H9 (cell line): ENCODE measurements at regions not wholly inside any gene's neighbourhood (a gene's known extent, or its start where the extent isn't known, plus 50 kb on each side); places are given as distances from the start of the nearest gene placed in this dataset.
A peak's percentile ranks its signal among the peaks of the same experiment; 100 is the strongest.

ENCODE experiments used
- DNase-seq: peaks from one replicate; pipeline ENCODE4 v3.0.0-alpha.2; 2017
- H2AFZ ChIP-seq: one replicate; pipeline ENCODE4 v1.6.1; 2013; ENCODE audit warnings: mild to moderate bottlenecking, low read length, control low read depth, moderate library complexity
- H2AK5ac ChIP-seq: 2 replicates; pipeline ENCODE4 v1.6.1; 2013; ENCODE audit warnings: low read length, control low read depth, mixed read lengths; ENCODE audit not compliant: insufficient read length
- H2BK120ac ChIP-seq: one replicate; pipeline ENCODE4 v1.6.1; 2013; ENCODE audit warnings: low read depth, mild to moderate bottlenecking, low read length, control low read depth, inconsistent platforms; ENCODE audit not compliant: poor library complexity, severe bottlenecking
- H2BK12ac ChIP-seq: 2 replicates; pipeline ENCODE4 v1.6.1; 2013; ENCODE audit warnings: low read length, control low read depth, mixed read lengths, low read depth; ENCODE audit not compliant: insufficient read length
- H2BK15ac ChIP-seq: 2 replicates; pipeline ENCODE4 v1.6.1; 2013; ENCODE audit warnings: low read depth, low read length, control low read depth
- H2BK20ac ChIP-seq: one replicate; pipeline ENCODE4 v1.6.1; 2013; ENCODE audit warnings: low read depth, mild to moderate bottlenecking, low read length, control low read depth, inconsistent platforms; ENCODE audit not compliant: poor library complexity, severe bottlenecking
- H2BK5ac ChIP-seq: 2 replicates; pipeline ENCODE4 v1.6.1; 2013; ENCODE audit warnings: low read length, control low read depth, mixed read lengths; ENCODE audit not compliant: insufficient read length
- H3K14ac ChIP-seq: 2 replicates; pipeline ENCODE4 v1.6.1; 2013; ENCODE audit warnings: low read length, control low read depth; ENCODE audit not compliant: insufficient read depth
- H3K18ac ChIP-seq: 2 replicates; pipeline ENCODE4 v1.6.1; 2013; ENCODE audit warnings: low read depth, mild to moderate bottlenecking, mixed read lengths, low read length, control low read depth; ENCODE audit not compliant: insufficient read length
- H3K23ac ChIP-seq: 2 replicates; pipeline ENCODE4 v1.6.1; 2013; ENCODE audit warnings: low read length, control low read depth, mixed read lengths, low read depth; ENCODE audit not compliant: insufficient read length
- H3K23me2 ChIP-seq: 2 replicates; pipeline ENCODE4 v1.6.1; 2013; ENCODE audit warnings: low read depth, mild to moderate bottlenecking, mixed read lengths, low read length, control low read depth; ENCODE audit not compliant: insufficient read length, poor library complexity, severe bottlenecking
- H3K27ac ChIP-seq: 2 replicates; pipeline ENCODE4 v1.5.1; 2013; ENCODE audit warnings: low read length, control low read depth, mixed read lengths, low read depth; ENCODE audit not compliant: insufficient read length
- H3K27me3 ChIP-seq: 2 replicates; pipeline ENCODE4 v1.6.1; 2013; ENCODE audit warnings: low read length, control low read depth, inconsistent platforms; ENCODE audit not compliant: insufficient read depth
- H3K4ac ChIP-seq: 2 replicates; pipeline ENCODE4 v1.6.1; 2013; ENCODE audit warnings: low read depth, mild to moderate bottlenecking, control low read depth, inconsistent platforms, low read length, moderate library complexity
- H3K4me1 ChIP-seq: 2 replicates; pipeline ENCODE4 v1.6.1; 2013; ENCODE audit warnings: low read length, control low read depth, inconsistent platforms; ENCODE audit not compliant: insufficient read depth
- H3K4me2 ChIP-seq: 2 replicates; pipeline ENCODE4 v1.6.1; 2013; ENCODE audit warnings: low read length, control low read depth, mixed read lengths; ENCODE audit not compliant: insufficient read length, insufficient read depth
- H3K56ac ChIP-seq: 2 replicates; pipeline ENCODE4 v1.6.1; 2013; ENCODE audit warnings: low read depth, mild to moderate bottlenecking, mixed read lengths, low read length, control low read depth; ENCODE audit not compliant: insufficient read length
- H3K79me1 ChIP-seq: 2 replicates; pipeline ENCODE4 v1.6.1; 2013; ENCODE audit warnings: low read depth, mild to moderate bottlenecking, moderate library complexity, low read length, control low read depth, inconsistent platforms; ENCODE audit not compliant: insufficient read depth, poor library complexity, severe bottlenecking
- H3K79me2 ChIP-seq: 2 replicates; pipeline ENCODE4 v1.6.1; 2013; ENCODE audit warnings: low read length, control low read depth, inconsistent platforms; ENCODE audit not compliant: insufficient read depth
- H3K9ac ChIP-seq: 2 replicates; pipeline ENCODE4 v1.6.1; 2013; ENCODE audit warnings: low read length, control low read depth, mixed read lengths; ENCODE audit not compliant: insufficient read length; ENCODE audit errors: extremely low read depth
- H3K9me3 ChIP-seq: one replicate; pipeline ENCODE4 v1.6.1; 2013; ENCODE audit warnings: low read depth, low read length, inconsistent platforms; ENCODE audit not compliant: control insufficient read depth
- H3T11ph ChIP-seq: one replicate; pipeline ENCODE4 v1.6.1; 2013; ENCODE audit warnings: mild to moderate bottlenecking, low read length, control low read depth, inconsistent platforms
- H4K20me1 ChIP-seq: one replicate; pipeline ENCODE4 v1.6.1; 2013; ENCODE audit not compliant: control insufficient read depth, insufficient read length, insufficient read depth
- H4K5ac ChIP-seq: 2 replicates; pipeline ENCODE4 v1.6.1; 2013; ENCODE audit warnings: low read depth, mild to moderate bottlenecking, mixed read lengths, low read length, control low read depth; ENCODE audit not compliant: insufficient read length
- H4K8ac ChIP-seq: replicated peaks from 2 replicates; pipeline ENCODE4 v1.6.1; 2013; ENCODE audit warnings: low read length, control low read depth, mixed read lengths, low read depth; ENCODE audit not compliant: insufficient read length
- H4K91ac ChIP-seq: 2 replicates; pipeline ENCODE4 v1.6.1; 2013; ENCODE audit warnings: low read depth, mild to moderate bottlenecking, moderate library complexity, mixed read lengths, low read length, control low read depth; ENCODE audit not compliant: insufficient read length
- H3K27ac Mint-ChIP-seq, 3 experiments: 2 replicates in 2 of 3; 3 replicates in 1 of 3; pipeline ENCODE4 v1.8.0; 2020 to 2021; ENCODE audit warnings: mixed read lengths in 3 of 3, mild to moderate bottlenecking in 1 of 3, moderate library complexity in 1 of 3
- H3K27me3 Mint-ChIP-seq: 2 replicates; pipeline ENCODE4 v1.8.0; 2021; ENCODE audit warnings: low read depth, mild to moderate bottlenecking, moderate library complexity, mixed read lengths
- H3K36me3 Mint-ChIP-seq, 3 experiments: 2 replicates in 2 of 3; 3 replicates in 1 of 3; pipeline ENCODE4 v1.8.0; 2020 to 2021; ENCODE audit warnings: low read depth in 3 of 3, mixed read lengths in 3 of 3; ENCODE audit not compliant: insufficient read depth in 1 of 3
- H3K4me1 Mint-ChIP-seq, 2 experiments: 2 replicates each; pipeline ENCODE4 v1.8.0; 2020; ENCODE audit warnings: mixed read lengths in 2 of 2
- H3K4me3 Mint-ChIP-seq, 2 experiments: 2 replicates in 1 of 2; 3 replicates in 1 of 2; pipeline ENCODE4 v1.8.0; 2020 to 2021; ENCODE audit warnings: mild to moderate bottlenecking in 2 of 2, mixed read lengths in 2 of 2, moderate library complexity in 1 of 2
- H3K9me3 Mint-ChIP-seq, 2 experiments: 2 replicates in 1 of 2; 3 replicates in 1 of 2; pipeline ENCODE4 v1.8.0; 2020; ENCODE audit warnings: mild to moderate bottlenecking in 2 of 2, mixed read lengths in 2 of 2, moderate library complexity in 1 of 2
- WGBS: extraction: QIAGEN DNeasy Blood & Tissue Kit; methylation state at CpG from one replicate; pipeline ENCODE4 v1.1.7; 2013; ENCODE audit warnings: missing lambda C conversion rate, low lambda C conversion rate, mixed read lengths; ENCODE audit not compliant: insufficient read length; ENCODE audit errors: extremely low coverage; 5-methylcytosine and 5-hydroxymethylcytosine counted together
- TF ChIP-seq, protein P1 (sequence below): fragments of 200-600 bp; sonication (generic); conservative IDR thresholded peaks from 3 replicates; pipeline ENCODE4 v1.8.0; 2021; ENCODE audit warnings: antibody characterized with exemption, mild to moderate bottlenecking

DNA sequence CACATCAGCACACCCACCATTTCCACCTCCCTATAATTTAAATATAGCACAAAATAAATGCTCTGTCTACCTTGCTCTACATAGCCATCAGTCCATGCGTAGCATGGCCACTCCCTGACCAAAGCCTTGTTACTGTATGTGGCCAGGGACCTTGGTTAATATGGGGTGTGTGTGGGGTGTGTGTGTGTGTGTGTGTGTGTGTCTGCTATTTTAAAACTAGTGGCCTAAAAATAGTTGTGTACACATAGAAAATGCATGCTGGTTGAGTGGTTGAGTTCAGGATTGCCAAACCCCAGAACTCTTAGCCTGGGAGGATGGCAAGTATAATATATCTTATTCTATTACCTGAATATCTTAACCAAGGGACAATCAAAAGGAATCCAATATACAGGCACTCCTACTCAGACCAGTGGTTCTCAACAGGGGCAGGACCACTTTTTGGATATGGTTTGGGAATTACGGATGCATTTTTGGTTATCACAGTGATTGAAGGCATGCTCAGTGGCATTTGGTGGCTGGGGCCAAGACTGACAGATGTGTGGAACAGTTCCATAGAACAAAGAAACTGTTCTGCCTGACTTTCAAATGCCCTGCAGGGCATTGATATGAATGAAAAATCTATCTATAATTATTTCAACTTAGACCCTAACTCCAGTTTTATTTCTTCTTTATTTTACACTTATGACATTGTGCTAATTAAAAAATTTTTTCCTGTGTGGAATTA lies 72.3 kb upstream of the PSME4 start:
- Histone ChIP-seq H4K8ac (no peak overlapping the region), H3K9me3 (no peaks in the 10 kb centered on the region), H3K9ac (no peak overlapping the region), H3K4me1 (no peaks in the 10 kb centered on the region), H3K23me2 (no peaks in the 10 kb centered on the region), H3K14ac (no peak overlapping the region), H3K4ac (no peak overlapping the region), H2AK5ac (no peak overlapping the region), H2BK15ac (no peak overlapping the region), H4K20me1 (no peaks in the 10 kb centered on the region), H2BK12ac (no peak overlapping the region), H2AFZ (no peak overlapping the region), H2BK5ac (no peak overlapping the region), H3K27ac (no peak overlapping the region), H4K5ac (no peak overlapping the region), H3K18ac (no peak overlapping the region), H2BK20ac (no peak overlapping the region), H2BK120ac (no peak overlapping the region), H3K56ac (no peak overlapping the region), H3T11ph (no peak overlapping the region), H3K27me3 (no peaks in the 10 kb centered on the region), H3K79me2 (no peaks in the 10 kb centered on the region), H3K79me1 (no peaks in the 10 kb centered on the region), H3K23ac (no peak overlapping the region), H4K91ac (no peak overlapping the region), H3K4me2 (no peak overlapping the region)
- DNase-seq: no peak
- peak overlapping the region in 1 of 3 experiments; percentile 91; a peak in 1 of 7 replicates for H3K27ac Mint-ChIP-seq
- TF ChIP-seq, protein P1, sequence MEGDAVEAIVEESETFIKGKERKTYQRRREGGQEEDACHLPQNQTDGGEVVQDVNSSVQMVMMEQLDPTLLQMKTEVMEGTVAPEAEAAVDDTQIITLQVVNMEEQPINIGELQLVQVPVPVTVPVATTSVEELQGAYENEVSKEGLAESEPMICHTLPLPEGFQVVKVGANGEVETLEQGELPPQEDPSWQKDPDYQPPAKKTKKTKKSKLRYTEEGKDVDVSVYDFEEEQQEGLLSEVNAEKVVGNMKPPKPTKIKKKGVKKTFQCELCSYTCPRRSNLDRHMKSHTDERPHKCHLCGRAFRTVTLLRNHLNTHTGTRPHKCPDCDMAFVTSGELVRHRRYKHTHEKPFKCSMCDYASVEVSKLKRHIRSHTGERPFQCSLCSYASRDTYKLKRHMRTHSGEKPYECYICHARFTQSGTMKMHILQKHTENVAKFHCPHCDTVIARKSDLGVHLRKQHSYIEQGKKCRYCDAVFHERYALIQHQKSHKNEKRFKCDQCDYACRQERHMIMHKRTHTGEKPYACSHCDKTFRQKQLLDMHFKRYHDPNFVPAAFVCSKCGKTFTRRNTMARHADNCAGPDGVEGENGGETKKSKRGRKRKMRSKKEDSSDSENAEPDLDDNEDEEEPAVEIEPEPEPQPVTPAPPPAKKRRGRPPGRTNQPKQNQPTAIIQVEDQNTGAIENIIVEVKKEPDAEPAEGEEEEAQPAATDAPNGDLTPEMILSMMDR: no peak
- H3K36me3 Mint-ChIP-seq: peaks cover 6 to 7% (median 6%) of the 10 kb centered on the region in 3 experiments; a peak in 4 of 7 replicates
- H3K27me3 Mint-ChIP-seq: no peaks in the 10 kb centered on the region; the same call in 1 of the 2 replicates
- peaks cover 5 to 13% of the 10 kb centered on the region in 2 experiments for H3K9me3 Mint-ChIP-seq
- H3K4me3 Mint-ChIP-seq: no peak overlapping the region
- WGBS: no CpG with 5 or more reads among the region's 2 CpGs
- no peaks in the 10 kb centered on the region for H3K4me1 Mint-ChIP-seq
